HFF-Myc (cell line): ENCODE measurements at regions not wholly inside any gene's neighbourhood (a gene's known extent, or its start where the extent isn't known, plus 50 kb on each side); places are given as distances from the start of the nearest gene placed in this dataset.

ENCODE experiments used
- DNase-seq: peaks from one replicate; pipeline ENCODE4 v3.0.0-alpha.2; 2011; ENCODE audit warnings: low read depth; ENCODE audit errors: extremely low read depth
- H3K4me3 ChIP-seq: replicated peaks from 2 replicates; pipeline ENCODE4 v1.5.1; 2011; ENCODE audit warnings: low read depth, mild to moderate bottlenecking, control low read depth, low read length
- CTCF ChIP-seq: IDR thresholded peaks from 2 replicates; pipeline ENCODE4 v1.5.1; 2012; ENCODE audit warnings: mild to moderate bottlenecking, low read depth, low read length, control low read depth; ENCODE audit errors: missing control alignments

DNA sequence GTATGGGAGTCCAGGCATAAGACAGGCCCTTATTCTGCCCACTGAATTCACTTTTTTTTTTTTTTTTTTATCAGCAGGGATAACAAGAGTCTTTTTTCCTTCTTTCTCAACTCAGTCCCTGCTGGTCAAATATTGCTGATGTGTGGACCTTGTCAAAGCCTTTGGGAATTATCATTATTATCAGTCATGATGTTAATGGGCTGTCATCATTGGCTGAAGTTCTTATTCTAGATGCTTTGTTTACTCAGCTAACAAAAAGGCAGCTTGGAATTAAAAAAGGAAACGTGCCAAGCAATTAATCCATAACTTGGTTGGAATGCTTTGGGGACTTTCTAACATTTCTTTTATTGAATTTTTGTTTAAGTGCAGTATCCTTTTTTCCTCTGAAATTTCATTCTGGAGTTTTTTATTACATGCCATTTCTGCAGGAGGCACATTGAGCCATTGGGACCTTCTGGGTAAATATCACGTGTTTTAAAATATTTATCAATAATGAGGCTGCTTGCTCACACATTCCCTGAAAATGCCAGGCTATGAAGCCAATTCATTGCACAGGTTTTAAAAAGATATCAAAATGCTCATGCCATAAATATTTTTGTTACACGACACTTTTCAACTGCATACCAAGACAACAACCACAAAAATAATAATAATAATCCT, 246.3 kb downstream of the TXNL1 start:
- no peak for TF ChIP-seq CTCF
- no peak overlapping the region for H3K4me3 ChIP-seq
- no peak for DNase-seq

- H3K4me3 ChIP-seq: no peak overlapping the region
- no peak for DNase-seq
- no peak for TF ChIP-seq CTCF
Measured at GRCh38 chr18:56390626-56391025, 247.8 kb downstream of the TXNL1 start.

GRCh38 chr18:56389190-56389589, 249.2 kb downstream of the TXNL1 start:
- no peak for DNase-seq
- no peak overlapping the region for H3K4me3 ChIP-seq
- no peak for TF ChIP-seq CTCF

DNA sequence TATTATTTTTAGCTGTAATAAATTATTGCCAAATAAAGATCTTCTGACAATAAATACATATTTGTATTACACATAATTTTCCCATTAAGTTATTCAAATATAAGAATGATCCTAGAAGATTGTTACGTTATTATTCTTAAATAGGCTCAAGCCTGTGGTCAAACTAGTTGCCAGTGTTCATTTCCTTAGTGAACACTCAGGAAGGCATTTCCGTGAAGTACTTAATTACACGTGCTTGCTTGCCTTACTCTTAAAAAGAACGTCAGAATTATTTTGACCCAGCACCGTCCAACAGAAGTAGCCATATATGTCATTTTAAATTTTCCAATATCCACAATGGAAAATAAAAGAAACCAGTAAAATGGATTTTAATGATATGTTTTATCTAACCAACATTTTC, 249.8 kb downstream of the TXNL1 start:
- no peak for TF ChIP-seq CTCF
- no peak overlapping the region for H3K4me3 ChIP-seq
- no peak for DNase-seq

DNA sequence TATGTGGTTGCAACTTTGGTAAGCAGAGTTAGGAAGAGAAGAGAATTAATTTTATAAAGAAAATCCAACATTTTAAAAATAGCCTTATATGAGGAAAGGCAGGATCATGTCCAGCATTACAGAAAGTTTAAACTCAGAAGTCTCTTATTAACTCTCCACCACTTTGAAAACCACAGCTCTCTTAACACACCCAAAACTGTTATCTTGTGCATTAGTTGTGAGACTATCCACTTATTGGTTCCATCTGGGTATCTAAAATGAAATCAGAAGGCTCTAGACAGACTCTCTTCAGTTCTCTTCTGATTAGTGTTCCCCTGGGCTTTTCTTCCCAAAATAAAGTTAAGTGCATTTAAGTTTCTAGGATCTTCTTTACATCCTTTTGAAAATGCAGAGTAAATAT, 251.5 kb downstream of the TXNL1 start:
- DNase-seq: no peak
- no peak overlapping the region for H3K4me3 ChIP-seq
- no peak for TF ChIP-seq CTCF

DNA sequence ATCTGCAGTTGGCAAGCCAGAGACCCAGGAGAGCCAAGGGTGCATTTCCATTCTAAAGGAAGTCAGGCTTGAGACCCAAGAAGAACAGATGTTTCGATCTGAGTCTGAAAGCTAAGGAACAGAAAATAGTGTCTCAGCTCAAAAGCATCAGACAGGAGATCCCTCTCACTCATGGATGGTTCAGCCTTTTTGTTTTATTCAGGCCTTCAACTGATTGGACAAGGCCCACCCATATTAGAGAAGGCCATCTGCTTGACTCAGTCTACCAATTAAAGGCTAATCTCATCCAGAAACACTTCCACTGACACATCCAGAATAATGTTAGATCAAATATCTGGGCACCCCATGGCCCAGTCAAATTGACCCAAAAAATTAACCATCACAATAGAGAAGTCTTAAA, 255.0 kb downstream of the TXNL1 start:
- H3K4me3 ChIP-seq: no peak overlapping the region
- DNase-seq: no peak

More for the DNA sequence above, 255.0 kb downstream of the TXNL1 start:
- no peak for TF ChIP-seq CTCF
